ENCODE measurements at regions not wholly inside any gene's neighbourhood (a gene's known extent, or its start where the extent isn't known, plus 50 kb on each side); places are given as distances from the start of the nearest gene placed in this dataset.

DNA sequence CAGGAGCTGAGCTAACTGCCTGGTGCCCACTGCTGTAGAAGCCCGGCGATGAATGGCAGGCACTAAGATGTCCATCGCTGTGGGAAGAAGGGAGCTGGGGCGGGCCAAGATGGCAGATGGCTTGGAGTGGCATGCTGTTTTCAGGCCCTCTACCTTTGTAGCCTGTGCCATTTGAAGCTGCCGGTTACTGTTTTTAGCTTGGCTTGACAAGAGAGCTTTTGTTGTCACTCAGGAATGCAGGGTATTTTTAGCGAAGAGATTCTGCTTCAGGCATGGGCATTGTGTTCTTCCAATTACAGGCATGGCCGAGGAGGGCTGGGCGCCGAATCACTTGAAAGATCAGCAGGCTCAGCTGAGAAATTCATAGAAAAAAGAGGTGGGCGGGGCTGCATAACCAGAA, 348.7 kb downstream of the RPS6KC1 start:
- DNase-seq (ENCODE audit: low spot score) (no peak), ATAC-seq (ENCODE audit: insufficient number of reproducible peaks, low FRiP score, low read depth) (no peak)
- H3K36me3 ChIP-seq = no peaks in the 10 kb centered on the region

GRCh38 chr1:213409208-213409631, 358.2 kb downstream of the RPS6KC1 start:
- H3K27ac ChIP-seq = no peak overlapping the region
- no peaks in the 10 kb centered on the region for H3K27me3 ChIP-seq (replicated peaks; ENCODE audit: insufficient read depth)
- ATAC-seq (ENCODE audit: insufficient number of reproducible peaks, low FRiP score, low read depth) = no peak
- DNase-seq (ENCODE audit: low spot score) = no peak
- TF ChIP-seq CTCF (IDR thresholded peaks at IDR 0.05) = no peak
- H3K36me3 ChIP-seq = no peaks in the 10 kb centered on the region
- no peaks in the 10 kb centered on the region for H3K9me3 ChIP-seq
- no peak overlapping the region for H3K4me3 ChIP-seq
- H3K4me1 ChIP-seq (ENCODE audit: control insufficient read depth in 1 of 2, low read depth in 2 of 2) = no peaks in the 10 kb centered on the region

More for the DNA sequence above, 348.7 kb downstream of the RPS6KC1 start:
- no peaks in the 10 kb centered on the region for H3K27me3 ChIP-seq (replicated peaks; ENCODE audit: insufficient read depth)
- no peaks in the 10 kb centered on the region for H3K4me1 ChIP-seq (ENCODE audit: control insufficient read depth in 1 of 2, low read depth in 2 of 2)
- no peak for TF ChIP-seq CTCF (IDR thresholded peaks at IDR 0.05)
- no peak overlapping the region for H3K27ac ChIP-seq
- no peak overlapping the region for H3K4me3 ChIP-seq
- H3K9me3 ChIP-seq = no peaks in the 10 kb centered on the region

- ATAC-seq (ENCODE audit: insufficient number of reproducible peaks, low FRiP score, low read depth) (no peak), DNase-seq (ENCODE audit: low spot score) (no peak)
- Histone ChIP-seq H3K36me3 (no peaks in the 10 kb centered on the region), H3K9me3 (no peaks in the 10 kb centered on the region), H3K4me3 (no peak overlapping the region), H3K27ac (no peak overlapping the region), H3K4me1 (ENCODE audit: control insufficient read depth in 1 of 2, low read depth in 2 of 2) (no peaks in the 10 kb centered on the region), H3K27me3 (replicated peaks; ENCODE audit: insufficient read depth) (no peaks in the 10 kb centered on the region)
- TF ChIP-seq CTCF (IDR thresholded peaks at IDR 0.05) = no peak
These were observed 358.9 kb downstream of the RPS6KC1 start for GRCh38 chr1:213409971-213410370.

DNA sequence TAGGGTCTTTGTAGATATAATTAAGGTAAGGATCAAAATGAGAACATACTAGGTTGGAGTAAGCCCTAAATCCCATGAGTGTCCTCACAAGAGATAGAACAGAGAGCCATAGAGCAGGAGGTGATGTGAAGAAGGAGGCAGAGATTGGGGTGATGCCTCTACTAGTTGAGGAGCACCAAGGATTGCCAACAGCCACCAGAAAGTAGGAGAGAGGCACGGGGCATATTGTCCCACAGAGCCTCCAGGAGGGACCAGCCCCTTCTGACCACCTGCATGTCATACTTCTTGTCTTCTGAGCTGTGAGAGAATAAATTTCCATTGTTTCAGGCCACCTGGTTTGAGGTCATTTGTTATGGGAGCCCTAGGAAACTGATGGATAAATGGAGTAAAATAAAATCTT, 363.3 kb downstream of the RPS6KC1 start:
- Histone ChIP-seq H3K9me3 (no peaks in the 10 kb centered on the region), H3K36me3 (no peaks in the 10 kb centered on the region), H3K27ac (no peak overlapping the region), H3K4me1 (ENCODE audit: control insufficient read depth in 1 of 2, low read depth in 2 of 2) (no peaks in the 10 kb centered on the region), H3K27me3 (replicated peaks; ENCODE audit: insufficient read depth) (no peaks in the 10 kb centered on the region), H3K4me3 (no peak overlapping the region)
- DNase-seq (ENCODE audit: low spot score) (no peak), ATAC-seq (ENCODE audit: insufficient number of reproducible peaks, low FRiP score, low read depth) (no peak)
- no peak for TF ChIP-seq CTCF (IDR thresholded peaks at IDR 0.05)

- H3K36me3 ChIP-seq = no peaks in the 10 kb centered on the region
- no peaks in the 10 kb centered on the region for H3K4me1 ChIP-seq (ENCODE audit: control insufficient read depth in 1 of 2, low read depth in 2 of 2)
- H3K27ac ChIP-seq = no peak overlapping the region
- ATAC-seq (ENCODE audit: insufficient number of reproducible peaks, low FRiP score, low read depth) (no peak), DNase-seq (ENCODE audit: low spot score) (no peak)
- H3K4me3 ChIP-seq = no peak overlapping the region
- H3K9me3 ChIP-seq = no peaks in the 10 kb centered on the region
- TF ChIP-seq CTCF (IDR thresholded peaks at IDR 0.05) = no peak
- H3K27me3 ChIP-seq (replicated peaks; ENCODE audit: insufficient read depth) = no peaks in the 10 kb centered on the region
These were observed 363.9 kb downstream of the RPS6KC1 start for GRCh38 chr1:213414911-213415310.

All from thoracic aorta (tissue), 2 donors.